H54 (cell line): ENCODE measurements at regions not wholly inside any gene's neighbourhood (a gene's known extent, or its start where the extent isn't known, plus 50 kb on each side); places are given as distances from the start of the nearest gene placed in this dataset.
"Not testable (repeated sequence)": the region's sequence is repeated elsewhere in the genome, so short reads cannot be mapped to it uniquely, and the experiment has no call there.

Source experiments
- DNase-seq: peaks from one replicate; pipeline ENCODE4 v3.0.0; 2011; ENCODE audit warnings: low spot score, mixed read lengths; ENCODE audit not compliant: insufficient read length
- FAIRE-seq: peaks from 3 replicates; lab custom pipeline; 2011; peaks lifted over from hg19 to GRCh38; lab: Jason Lieb, UNC
- POLR2A ChIP-seq: IDR thresholded peaks from 2 replicates; pipeline ENCODE4 v1.6.1; 2011; ENCODE audit warnings: low read depth, mild to moderate bottlenecking, low read length

DNA sequence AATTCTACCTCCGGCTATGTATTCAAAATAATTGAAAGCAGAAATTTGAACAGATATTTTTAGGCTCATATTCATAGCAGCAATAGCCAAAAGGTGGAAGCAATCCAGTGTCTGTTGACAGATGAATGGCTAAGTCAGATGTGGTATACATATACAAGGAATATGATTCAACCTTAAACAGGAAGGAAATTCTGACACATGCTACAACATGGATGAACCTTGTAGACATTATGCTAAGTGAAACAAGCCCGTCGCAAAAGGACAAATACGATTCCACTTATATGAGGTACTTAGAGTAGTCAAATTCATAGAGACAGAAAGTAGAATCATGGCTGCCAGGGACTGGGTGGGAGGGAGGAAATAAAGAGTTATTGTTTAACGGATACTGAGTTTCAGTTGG lies 331.6 kb downstream of the PCNX1 start:
- no peak for TF ChIP-seq POLR2A
- DNase-seq (no peak), FAIRE-seq (no peak)

DNA sequence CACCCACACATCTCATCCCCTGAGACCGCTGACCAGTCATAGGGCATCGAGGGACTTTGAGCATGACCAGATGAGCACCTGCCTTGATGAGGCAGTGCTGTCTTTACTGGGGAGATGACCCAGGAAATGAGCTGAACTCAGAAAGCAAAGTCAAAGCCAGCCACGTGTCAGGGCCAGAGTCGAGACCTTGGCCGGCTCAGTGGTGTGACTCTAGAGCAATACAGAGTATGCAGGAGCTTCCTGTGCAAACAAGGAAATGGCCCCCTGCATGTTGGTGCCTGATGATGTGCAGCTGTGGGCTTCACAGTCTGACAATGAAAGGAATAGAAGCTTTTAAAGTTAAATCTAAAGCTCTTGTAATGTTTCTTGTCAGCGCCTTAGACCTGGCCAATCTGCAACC lies 332.9 kb downstream of the PCNX1 start:
- FAIRE-seq: no peak
- no peak for TF ChIP-seq POLR2A

GRCh38 chr14:71240866-71241520 lies 333.7 kb downstream of the PCNX1 start:
- no peak for TF ChIP-seq POLR2A
- FAIRE-seq (no peak), DNase-seq (no peak)

More for the DNA sequence above, 332.9 kb downstream of the PCNX1 start:
- no peak for DNase-seq

DNA sequence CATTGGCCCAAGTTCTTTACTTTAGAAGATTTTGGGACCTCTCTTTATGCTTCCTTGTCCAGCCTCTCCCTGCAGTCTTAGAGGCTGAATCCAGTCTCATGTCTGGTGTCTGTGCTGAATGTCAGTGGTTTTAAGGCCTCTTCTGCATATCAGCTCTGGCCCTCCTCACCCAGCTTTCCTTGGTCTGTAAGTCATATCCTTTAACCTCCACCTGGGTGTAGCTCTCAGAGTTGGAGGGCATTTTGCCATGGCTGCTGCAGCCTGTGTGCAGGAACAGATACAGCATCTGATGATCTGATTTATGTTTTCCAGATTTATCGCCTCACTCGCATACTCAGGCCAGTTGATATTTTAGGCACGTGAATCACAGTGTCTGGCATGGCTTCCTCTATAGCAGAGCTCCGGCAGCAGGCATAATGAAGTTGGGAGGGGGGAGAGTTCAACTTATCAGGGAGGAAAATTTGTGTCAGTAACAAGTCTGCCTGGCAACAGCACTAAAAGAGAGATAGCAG lies 335.0 kb downstream of the PCNX1 start:
- FAIRE-seq: no peak
- TF ChIP-seq POLR2A: no peak

DNA sequence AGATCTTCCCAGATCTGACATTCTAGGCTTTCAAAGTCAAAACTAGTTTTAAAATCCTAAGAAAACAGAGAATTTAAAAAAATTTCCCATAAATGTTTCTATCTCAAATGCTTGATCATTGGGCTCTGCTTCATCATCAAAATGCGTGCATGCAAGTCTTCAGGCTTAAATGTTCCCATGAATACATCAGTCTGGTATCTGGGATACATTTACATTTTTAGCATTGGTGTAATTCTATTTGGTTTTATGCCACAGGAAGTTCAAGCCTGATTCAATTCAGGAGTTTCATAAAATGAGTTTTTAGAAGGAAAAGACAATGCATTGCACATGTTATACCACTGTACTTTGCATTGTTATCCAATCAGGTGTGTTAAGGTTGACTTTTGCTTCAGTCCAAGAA lies 336.4 kb downstream of the PCNX1 start:
- no peak for TF ChIP-seq POLR2A
- no peak for FAIRE-seq
- DNase-seq: no peak

More for the DNA sequence above, 335.0 kb downstream of the PCNX1 start:
- DNase-seq: no peak

- DNase-seq (no peak), FAIRE-seq (no peak)
- TF ChIP-seq POLR2A: no peak
Observed at GRCh38 chr14:71244341-71244740, 337.1 kb downstream of the PCNX1 start.

- no peak for TF ChIP-seq POLR2A
- no peak for DNase-seq
- no peak for FAIRE-seq
Observed at GRCh38 chr14:71245659-71246361, 338.6 kb downstream of the PCNX1 start.

- TF ChIP-seq POLR2A: no peak
- DNase-seq (no peak), FAIRE-seq (no peak)
Observed at GRCh38 chr14:71246539-71246938, 339.3 kb downstream of the PCNX1 start.

DNA sequence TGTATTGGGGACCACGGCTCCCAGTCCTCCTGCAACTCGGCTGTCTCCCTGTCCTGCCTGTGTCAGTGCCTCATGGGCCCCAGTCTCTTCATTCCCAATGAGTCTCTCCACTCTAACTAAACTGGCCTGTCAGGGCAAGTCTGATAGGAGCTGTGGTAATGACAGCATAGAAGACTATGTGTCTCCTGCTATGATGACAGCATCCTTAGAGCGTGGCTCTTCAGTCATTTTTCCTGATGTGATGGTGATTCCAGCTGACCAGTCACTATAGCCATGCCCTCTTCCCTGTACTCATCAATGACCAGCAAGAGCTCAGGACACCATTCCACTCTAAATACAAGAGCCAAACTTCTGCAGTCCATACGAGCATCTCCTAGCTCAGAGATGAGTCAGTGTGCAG lies 339.8 kb downstream of the PCNX1 start:
- no peak for TF ChIP-seq POLR2A
- FAIRE-seq: no peak
- DNase-seq: no peak

DNA sequence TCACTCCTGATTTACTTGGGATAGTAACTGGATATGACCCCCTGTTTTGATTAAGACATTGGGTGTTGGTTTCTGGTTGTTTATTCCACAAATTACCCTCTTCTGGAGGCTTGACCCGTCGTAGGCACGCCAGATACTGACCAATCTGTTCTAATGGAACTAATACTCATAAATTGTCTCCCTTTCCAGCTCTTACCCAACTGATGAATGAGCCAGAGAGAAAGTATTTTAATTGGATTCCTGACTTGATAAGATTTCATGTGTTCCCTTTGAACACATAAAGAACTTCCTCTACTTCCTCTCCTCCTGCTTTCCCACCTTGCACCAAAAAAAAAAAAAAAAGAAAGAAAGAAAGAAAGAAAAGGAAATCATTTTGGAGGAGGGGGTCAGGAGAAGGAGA lies 340.9 kb downstream of the PCNX1 start:
- no peak for TF ChIP-seq POLR2A
- FAIRE-seq (no peak), DNase-seq (no peak)

- DNase-seq (no peak), FAIRE-seq (no peak)
- TF ChIP-seq POLR2A: no peak
Observed at GRCh38 chr14:71250347-71250746, 343.1 kb downstream of the PCNX1 start.

- DNase-seq (no peak), FAIRE-seq (no peak)
- TF ChIP-seq POLR2A: no peak
Observed at GRCh38 chr14:71250791-71251190, 343.5 kb downstream of the PCNX1 start.

DNA sequence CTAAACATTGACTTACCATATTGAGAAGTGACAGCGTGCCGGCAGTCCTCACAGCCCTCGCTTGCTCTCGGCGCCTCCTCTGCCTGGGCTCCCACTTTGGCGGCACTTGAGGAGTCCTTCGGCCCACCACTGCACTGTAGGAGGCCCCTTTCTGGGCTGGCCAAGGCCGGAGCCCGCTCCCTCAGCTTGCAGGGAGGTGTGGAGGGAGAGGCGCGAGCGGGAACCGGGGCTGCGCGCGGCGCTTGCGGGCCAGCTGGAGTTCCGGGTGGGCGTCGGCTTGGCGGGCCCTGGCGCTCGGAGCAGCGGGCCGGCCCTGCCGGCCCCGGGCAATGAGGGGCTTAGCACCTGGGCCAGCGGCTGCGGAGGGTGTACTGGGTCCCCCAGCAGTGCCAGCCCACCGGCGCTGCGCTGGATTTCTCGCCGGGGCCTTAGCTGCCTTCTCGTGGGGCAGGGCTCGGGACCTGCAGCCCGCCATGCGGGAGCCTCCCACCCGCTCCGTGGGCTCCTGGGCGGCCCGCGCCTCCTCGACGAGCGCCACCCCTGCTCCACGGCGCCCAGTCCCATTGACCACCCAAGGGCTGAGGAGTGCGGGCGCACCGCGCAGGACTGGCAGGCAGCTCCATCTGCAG lies 346.9 kb downstream of the PCNX1 start:
- FAIRE-seq, DNase-seq: not testable (repeated sequence)

DNA sequence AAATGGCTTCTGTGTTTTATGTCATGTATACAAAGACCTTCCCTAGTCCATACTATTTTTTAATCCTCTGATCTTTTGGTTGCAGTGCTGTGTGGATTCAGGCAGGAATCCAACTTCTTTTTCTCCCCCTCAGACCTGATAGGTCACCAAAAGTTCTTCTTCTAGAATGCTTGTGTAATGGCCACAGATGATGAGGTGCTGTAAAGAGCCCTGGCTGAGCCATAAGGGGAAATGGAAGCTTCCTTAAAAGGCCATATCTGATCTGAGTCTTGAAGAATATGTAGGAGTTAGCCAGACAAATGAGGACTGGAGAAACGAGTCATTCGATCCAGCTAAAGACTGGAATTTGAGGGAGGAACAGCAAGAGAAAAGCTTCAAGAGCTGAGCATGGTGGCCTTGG lies 353.9 kb downstream of the PCNX1 start:
- DNase-seq (no peak), FAIRE-seq (no peak)
- no peak for TF ChIP-seq POLR2A
